ENCODE measurements at regions not wholly inside any gene's neighbourhood (a gene's known extent, or its start where the extent isn't known, plus 50 kb on each side); places are given as distances from the start of the nearest gene placed in this dataset.

- Histone ChIP-seq H3K9ac (ENCODE audit: insufficient read depth in 1 of 2, low read depth in 2 of 2, low read length in 2 of 2) (no peak overlapping the region), H3K4me2 (ENCODE audit: insufficient read depth, low read length) (no peak overlapping the region), H3K36me3 (ENCODE audit: control insufficient read depth, insufficient read depth, low read length) (no peaks in the 10 kb centered on the region), H3K4me1 (replicated peaks in 1 of 2; ENCODE audit: control insufficient read depth in 2 of 2, insufficient read depth in 2 of 2, low read length in 2 of 2) (no peaks in the 10 kb centered on the region), H3K9me1 (ENCODE audit: control insufficient read depth, insufficient read depth, low read length) (no peaks in the 10 kb centered on the region), H2AFZ (ENCODE audit: low read depth, low read length) (no peak overlapping the region), H3K27ac (ENCODE audit: extremely low read depth, low read depth, low read length) (no peak overlapping the region), H3K9me3 (replicated peaks; ENCODE audit: control insufficient read depth, insufficient read depth, low read depth, low read length) (peaks cover 2% of the 10 kb centered on the region; the same call in 1 of the 2 replicates), H3K4me3 (no peak overlapping the region), H4K20me1 (replicated peaks; ENCODE audit: control insufficient read depth, insufficient read depth, low read length) (no peaks in the 10 kb centered on the region), H3K79me2 (ENCODE audit: control insufficient read depth, insufficient read depth, low read length) (no peaks in the 10 kb centered on the region), H3K27me3 (ENCODE audit: control insufficient read depth in 2 of 2, insufficient read depth in 2 of 2, low read length in 2 of 2) (no peaks in the 10 kb centered on the region)
- intact Hi-C loops (cut with micrococcal nuclease) = no loop called here
- no peak for TF ChIP-seq FOXA1 (IDR thresholded peaks at IDR 0.05; ENCODE audit: borderline replicate concordance)
- TF ChIP-seq THRAP3 (IDR thresholded peaks at IDR 0.05; ENCODE audit: borderline replicate concordance) = no peak
- TF ChIP-seq GATAD2A (IDR thresholded peaks at IDR 0.05) = no peak
- TF ChIP-seq ID3 (CRISPR knock-in tag; IDR thresholded peaks at IDR 0.05) = no peak
- no peak for TF ChIP-seq ID3 (tag; IDR thresholded peaks at IDR 0.05)
- no peak for TF ChIP-seq SREBF1 (IDR thresholded peaks at IDR 0.05; ENCODE audit: borderline replicate concordance, low read depth, low read length)
- TF ChIP-seq SMARCE1 (IDR thresholded peaks at IDR 0.05) = no peak
- TF ChIP-seq CSDE1 (IDR thresholded peaks at IDR 0.05) = no peak
- TF ChIP-seq RB1 (IDR thresholded peaks at IDR 0.05; ENCODE audit: low read depth) = no peak
- TF ChIP-seq ELF4 (CRISPR knock-in tag; IDR thresholded peaks at IDR 0.05) = no peak
- TF ChIP-seq TCFL5 (CRISPR knock-in tag; conservative IDR thresholded peaks at IDR 0.05) = no peak
- no peak for TF ChIP-seq ESRRA (IDR thresholded peaks at IDR 0.05; ENCODE audit: borderline replicate concordance, low read depth)
- ChIA-PET CTCF (ENCODE audit: low intra/inter-chr PET ratio) (no interaction called here), POLR2A (no interaction called here)
- FAIRE-seq (no peak), DNase-seq (ENCODE audit: extremely low read depth in 1 of 4, low spot score in 3 of 4) (no peak), ATAC-seq (no peak)
- in situ Hi-C loops (cut with MboI) = no loop called here
- BruUV-seq (replicated peaks) = no TSS peak
- 0% methylated on average over 1 of the region's 1 CpG for WGBS (ENCODE audit: insufficient coverage, low coverage, missing lambda C conversion rate)
These were observed 882.6 kb downstream of the LTN1 start for GRCh38 chr21:28110074-28110473.
